ENCODE measurements at regions not wholly inside any gene's neighbourhood (a gene's known extent, or its start where the extent isn't known, plus 50 kb on each side); places are given as distances from the start of the nearest gene placed in this dataset.

DNA sequence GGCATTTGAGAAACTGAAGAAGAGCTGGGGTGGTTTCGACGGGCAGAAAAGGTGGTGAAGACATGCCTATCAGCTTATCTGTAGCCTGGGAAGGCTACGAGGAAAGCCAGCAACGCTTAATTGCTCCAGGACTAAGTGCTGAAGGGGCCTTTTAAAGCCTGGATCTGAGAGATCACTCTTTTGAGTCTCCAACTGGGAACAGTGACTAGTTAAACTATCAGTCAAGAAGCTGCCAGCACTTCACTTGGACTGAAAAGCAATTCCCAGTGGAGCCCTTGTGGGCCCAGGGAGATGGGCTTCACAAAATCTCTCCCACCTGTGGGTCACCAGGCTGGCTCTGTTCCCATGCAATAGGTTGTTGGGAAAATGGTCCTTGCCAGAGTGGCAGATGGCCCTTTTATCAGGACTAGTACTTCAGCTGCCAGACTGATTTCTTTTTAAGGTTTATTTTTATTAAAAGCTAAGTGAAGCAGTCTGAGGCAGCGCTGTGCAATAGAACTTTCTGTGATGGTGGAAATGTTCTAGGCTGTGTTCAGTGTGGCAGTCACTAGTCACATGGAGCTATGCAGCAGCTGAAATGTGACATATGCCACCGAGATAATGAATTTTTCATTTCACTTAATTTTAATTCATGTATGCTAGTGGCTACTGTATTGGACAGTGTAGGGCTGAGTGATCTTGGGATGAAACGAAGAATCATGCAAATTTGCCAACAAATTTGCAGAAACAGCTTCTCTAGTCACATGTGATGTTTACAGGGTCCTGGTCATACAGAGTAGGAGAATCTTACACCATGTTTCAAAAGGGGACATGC, 276.8 kb downstream of the PCNX1 start:
- DNase-seq (no peak), ATAC-seq (ENCODE audit: low FRiP score in 2 of 2) (no peak)
- H3K9me3 ChIP-seq: no peaks in the 10 kb centered on the region
- TF ChIP-seq, protein P1, sequence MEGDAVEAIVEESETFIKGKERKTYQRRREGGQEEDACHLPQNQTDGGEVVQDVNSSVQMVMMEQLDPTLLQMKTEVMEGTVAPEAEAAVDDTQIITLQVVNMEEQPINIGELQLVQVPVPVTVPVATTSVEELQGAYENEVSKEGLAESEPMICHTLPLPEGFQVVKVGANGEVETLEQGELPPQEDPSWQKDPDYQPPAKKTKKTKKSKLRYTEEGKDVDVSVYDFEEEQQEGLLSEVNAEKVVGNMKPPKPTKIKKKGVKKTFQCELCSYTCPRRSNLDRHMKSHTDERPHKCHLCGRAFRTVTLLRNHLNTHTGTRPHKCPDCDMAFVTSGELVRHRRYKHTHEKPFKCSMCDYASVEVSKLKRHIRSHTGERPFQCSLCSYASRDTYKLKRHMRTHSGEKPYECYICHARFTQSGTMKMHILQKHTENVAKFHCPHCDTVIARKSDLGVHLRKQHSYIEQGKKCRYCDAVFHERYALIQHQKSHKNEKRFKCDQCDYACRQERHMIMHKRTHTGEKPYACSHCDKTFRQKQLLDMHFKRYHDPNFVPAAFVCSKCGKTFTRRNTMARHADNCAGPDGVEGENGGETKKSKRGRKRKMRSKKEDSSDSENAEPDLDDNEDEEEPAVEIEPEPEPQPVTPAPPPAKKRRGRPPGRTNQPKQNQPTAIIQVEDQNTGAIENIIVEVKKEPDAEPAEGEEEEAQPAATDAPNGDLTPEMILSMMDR (IDR thresholded peaks at IDR 0.05): no peak
- TF ChIP-seq EP300 (IDR thresholded peaks at IDR 0.05) (no peak), POLR2AphosphoS5 (IDR thresholded peaks at IDR 0.05) (no peak), POLR2A (IDR thresholded peaks at IDR 0.05) (no peak)
- no peak overlapping the region for H3K4me3 ChIP-seq
- H3K27ac ChIP-seq: no peak overlapping the region
- 58 to 77% methylated on average over 7 of the region's 7 CpGs for WGBS, 2 donors
- H3K36me3 ChIP-seq: no peaks in the 10 kb centered on the region
- no peaks in the 10 kb centered on the region for H3K27me3 ChIP-seq
- H3K4me1 ChIP-seq: no peaks in the 10 kb centered on the region

DNA sequence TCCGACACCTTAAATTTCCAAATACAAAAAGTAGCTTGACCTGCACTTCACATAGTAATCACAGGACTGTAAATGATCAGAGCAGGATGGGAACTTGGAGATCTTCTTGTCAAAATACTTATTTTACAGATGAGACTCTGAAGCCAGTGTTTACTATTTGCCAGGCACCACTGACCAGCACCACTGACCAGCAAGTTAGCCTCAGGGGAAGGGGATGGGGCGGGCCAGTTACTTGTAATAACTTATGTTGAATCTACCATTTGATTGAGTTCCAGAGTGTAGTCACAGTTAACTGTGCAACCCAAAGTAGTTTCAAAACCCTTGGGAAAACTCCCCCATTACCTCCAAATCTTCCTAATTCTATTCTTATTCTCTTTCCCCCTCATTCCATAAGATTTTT, 278.4 kb downstream of the PCNX1 start:
- DNase-seq (no peak), ATAC-seq (ENCODE audit: low FRiP score in 2 of 2) (no peak)
- H3K36me3 ChIP-seq: no peaks in the 10 kb centered on the region
- H3K27me3 ChIP-seq: no peaks in the 10 kb centered on the region
- H3K4me1 ChIP-seq: no peaks in the 10 kb centered on the region
- WGBS, 2 donors: 92 to 97% methylated on average over 2 of the region's 2 CpGs
- no peak overlapping the region for H3K4me3 ChIP-seq
- TF ChIP-seq POLR2AphosphoS5 (IDR thresholded peaks at IDR 0.05): no peak
- TF ChIP-seq EP300 (IDR thresholded peaks at IDR 0.05): no peak
- no peak for TF ChIP-seq POLR2A (IDR thresholded peaks at IDR 0.05)
- TF ChIP-seq, protein P1 (IDR thresholded peaks at IDR 0.05): no peak
- no peak overlapping the region for H3K27ac ChIP-seq
- H3K9me3 ChIP-seq: no peaks in the 10 kb centered on the region

DNA sequence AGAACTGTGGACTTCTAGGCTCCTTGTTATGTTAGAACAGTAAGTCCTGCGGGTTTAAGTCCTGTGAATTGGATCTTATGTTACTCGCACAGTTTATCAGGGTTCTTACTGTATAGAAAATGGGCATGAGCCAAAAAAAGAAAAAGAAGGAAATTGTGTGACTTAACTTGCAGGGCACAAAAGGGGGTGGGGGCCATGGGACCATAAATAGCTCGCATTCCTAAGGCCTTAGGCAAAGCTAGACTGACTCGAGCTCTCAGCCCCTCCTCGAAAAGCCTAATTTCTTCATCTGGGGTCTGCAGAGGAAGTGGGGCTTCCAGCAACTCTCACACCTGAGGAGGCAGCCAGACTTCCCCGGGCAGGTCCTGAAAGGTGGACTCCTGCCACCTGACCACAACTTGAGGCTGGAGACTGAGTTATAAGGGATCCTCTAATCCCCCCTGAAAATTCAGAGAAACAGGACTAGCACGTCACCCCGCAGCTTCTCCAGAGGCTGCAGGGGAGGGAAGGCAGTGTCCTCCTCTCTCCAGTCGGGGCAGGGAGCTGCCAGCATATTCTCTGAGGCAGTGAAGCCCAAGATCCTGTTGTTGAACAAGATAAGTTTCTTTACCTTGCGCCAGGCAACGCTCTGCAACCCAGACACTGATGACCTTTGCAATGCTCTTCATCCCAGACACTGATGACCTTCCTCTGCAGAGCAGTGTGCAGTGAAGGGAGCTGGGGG, 280.5 kb downstream of the PCNX1 start:
- H3K4me1 ChIP-seq: no peaks in the 10 kb centered on the region
- H3K9me3 ChIP-seq: no peaks in the 10 kb centered on the region
- no peak overlapping the region for H3K4me3 ChIP-seq
- no peak for ATAC-seq (ENCODE audit: low FRiP score in 2 of 2)
- no peak for DNase-seq
- WGBS, 2 donors: 48 to 75% methylated on average over 8 to 10 of the region's 11 CpGs
- no peaks in the 10 kb centered on the region for H3K36me3 ChIP-seq
- no peak overlapping the region for H3K27ac ChIP-seq
- TF ChIP-seq, protein P1 (IDR thresholded peaks at IDR 0.05): no peak
- TF ChIP-seq POLR2A (IDR thresholded peaks at IDR 0.05): no peak
- TF ChIP-seq EP300 (IDR thresholded peaks at IDR 0.05): no peak
- no peak for TF ChIP-seq POLR2AphosphoS5 (IDR thresholded peaks at IDR 0.05)
- no peaks in the 10 kb centered on the region for H3K27me3 ChIP-seq

DNA sequence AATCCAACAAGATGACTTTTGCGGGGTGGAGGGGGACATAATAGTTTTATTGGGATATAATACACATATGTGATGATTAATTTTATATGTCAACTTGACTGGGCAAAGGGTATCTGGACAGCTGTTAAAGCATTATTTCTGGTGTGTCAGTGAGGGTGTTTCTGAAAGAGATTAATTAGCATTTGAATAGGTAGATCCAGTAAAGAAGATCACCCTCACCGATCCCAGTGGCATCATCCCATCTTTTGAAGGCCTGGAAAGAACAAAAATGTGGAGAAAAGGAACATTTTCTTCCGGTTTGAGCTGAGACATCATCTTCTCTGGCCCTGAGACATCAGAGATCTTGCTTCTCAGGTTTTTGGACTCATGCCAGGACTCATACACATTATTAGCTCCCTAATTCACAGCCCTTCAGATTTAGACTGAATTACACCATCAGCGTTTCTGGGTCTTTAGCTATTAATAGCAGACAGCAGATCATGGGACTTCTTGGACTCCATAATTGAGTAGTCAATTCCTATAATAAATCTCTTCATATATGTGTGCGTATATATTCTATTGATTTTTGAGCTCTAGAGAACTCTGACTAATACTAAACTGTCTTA, 283.6 kb downstream of the PCNX1 start:
- H3K36me3 ChIP-seq: no peaks in the 10 kb centered on the region
- H3K4me3 ChIP-seq: no peak overlapping the region
- H3K27me3 ChIP-seq: no peaks in the 10 kb centered on the region
- TF ChIP-seq, protein P1 (IDR thresholded peaks at IDR 0.05): no peak
- TF ChIP-seq EP300 (IDR thresholded peaks at IDR 0.05) (no peak), POLR2A (IDR thresholded peaks at IDR 0.05) (no peak), POLR2AphosphoS5 (IDR thresholded peaks at IDR 0.05) (no peak)
- WGBS, 2 donors: 70 to 76% methylated on average over 5 of the region's 5 CpGs
- H3K4me1 ChIP-seq: no peaks in the 10 kb centered on the region
- DNase-seq: no peak
- H3K27ac ChIP-seq: no peak overlapping the region
- no peak for ATAC-seq (ENCODE audit: low FRiP score in 2 of 2)
- H3K9me3 ChIP-seq: no peaks in the 10 kb centered on the region
